ENCODE measurements at regions not wholly inside any gene's neighbourhood (a gene's known extent, or its start where the extent isn't known, plus 50 kb on each side); places are given as distances from the start of the nearest gene placed in this dataset.

DNA sequence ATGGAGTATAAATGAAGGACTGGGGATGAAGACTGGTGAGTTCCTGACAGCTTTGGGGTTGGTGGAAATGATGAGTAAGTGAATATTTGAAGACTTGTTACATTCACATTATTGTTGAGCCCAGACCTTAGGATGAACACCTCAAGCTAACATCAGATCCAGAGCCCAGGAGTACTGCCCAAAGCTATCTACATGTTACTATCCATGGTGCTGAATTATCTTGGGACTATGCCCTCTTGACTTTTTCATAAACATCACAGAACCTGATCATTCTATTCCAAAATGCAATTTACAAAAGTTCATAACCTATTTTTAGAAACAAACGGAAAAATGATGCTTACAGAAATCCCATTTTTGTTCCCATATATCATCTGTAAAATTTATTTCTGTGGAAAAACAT lies 613.3 kb downstream of the TUSC7 start:
- no peak for DNase-seq

DNA sequence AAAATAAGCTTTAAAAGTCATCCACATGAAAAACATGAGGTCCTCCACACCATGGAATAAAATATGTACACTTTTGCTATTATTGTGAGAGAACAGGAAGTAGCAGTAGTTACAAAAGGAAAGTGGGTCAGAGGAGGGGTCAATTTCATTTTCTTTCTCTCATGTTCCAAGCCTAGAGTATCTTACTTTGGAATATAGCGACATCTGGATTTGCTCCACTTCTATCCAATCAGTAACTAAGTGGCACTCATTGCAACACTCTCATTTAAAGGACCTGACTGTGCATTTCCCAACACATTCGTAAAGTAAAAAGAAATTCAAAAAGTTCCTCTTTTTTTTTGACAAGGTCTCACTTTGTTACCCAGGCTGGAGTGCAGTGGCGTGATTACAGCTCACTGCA lies 637.3 kb downstream of the TUSC7 start:
- DNase-seq = no peak

DNA sequence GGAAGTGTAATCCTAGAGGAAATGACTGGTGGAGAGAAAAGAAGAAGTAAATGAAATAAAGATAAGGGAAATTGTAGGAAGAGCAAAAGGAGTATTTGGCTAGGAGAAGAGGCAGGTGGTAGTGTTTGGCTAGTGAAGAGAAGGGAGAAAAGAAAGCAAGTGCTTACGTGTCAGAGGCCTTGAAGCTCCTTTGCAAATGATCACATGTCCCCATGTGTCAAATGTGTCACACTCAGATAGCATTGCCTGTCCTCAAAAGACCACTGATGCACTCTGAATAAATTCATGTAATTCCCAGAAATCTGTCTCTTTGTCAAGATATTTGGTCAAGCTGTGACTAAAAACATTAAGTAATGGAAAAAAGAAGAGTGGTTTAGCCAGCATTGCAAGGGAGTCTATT lies 639.3 kb downstream of the TUSC7 start:
- DNase-seq = no peak

DNA sequence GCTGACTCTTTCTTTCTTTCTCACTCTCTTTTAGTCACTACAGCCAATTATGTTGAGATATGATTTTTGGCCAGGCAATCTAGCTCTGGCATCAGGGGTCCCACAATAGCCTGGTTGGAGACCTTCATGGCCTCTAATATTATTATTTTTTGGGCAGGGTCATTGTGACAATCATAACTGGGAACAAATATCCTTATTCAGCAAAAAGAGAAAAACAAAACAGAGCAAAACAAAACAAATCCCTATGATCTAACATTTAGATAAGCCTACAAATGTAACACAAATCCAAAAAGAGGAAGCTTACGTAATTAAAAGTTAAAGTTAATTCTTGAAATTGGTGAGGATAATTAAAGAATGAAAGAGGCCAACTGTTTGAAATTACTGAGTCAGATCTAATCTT lies 640.0 kb downstream of the TUSC7 start:
- DNase-seq = no peak

DNA sequence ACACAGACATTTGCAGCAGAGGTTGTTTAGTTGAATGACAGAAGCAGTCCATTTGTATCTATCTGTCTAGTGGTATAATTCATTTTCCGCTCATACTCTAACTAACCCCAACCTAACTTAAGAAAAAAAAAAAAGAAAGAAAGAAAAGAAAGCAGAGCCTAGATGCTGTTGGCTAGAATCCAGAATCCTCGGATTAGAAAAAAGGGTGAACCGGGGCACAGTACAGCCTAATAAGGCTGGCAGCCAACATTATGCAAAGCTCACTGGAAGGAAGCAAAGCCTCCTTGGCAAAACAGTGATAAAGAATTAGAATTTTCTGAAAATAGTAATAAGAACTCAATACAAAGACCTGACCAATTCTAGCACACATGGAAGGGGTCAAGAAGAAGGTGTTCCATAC lies 640.8 kb downstream of the TUSC7 start:
- no peak for DNase-seq

DNA sequence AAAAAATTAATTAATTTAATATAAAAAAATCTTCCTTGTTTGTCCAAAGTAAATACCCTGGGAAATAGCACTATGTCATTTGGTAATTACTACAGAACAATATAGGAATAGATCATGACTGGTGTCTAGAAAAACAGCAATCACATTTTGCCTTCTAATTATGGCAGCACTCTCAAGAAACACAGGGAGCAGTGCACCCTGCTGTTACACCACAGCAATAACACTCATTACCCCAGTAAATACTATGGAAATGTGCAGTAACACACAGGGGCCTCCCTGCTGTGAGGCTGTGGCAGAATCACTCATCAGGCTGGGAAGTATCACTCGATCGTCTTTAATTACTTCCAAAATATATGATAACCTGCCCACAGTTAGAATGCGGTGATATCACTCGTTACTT lies 646.0 kb downstream of the TUSC7 start:
- DNase-seq = no peak

DNA sequence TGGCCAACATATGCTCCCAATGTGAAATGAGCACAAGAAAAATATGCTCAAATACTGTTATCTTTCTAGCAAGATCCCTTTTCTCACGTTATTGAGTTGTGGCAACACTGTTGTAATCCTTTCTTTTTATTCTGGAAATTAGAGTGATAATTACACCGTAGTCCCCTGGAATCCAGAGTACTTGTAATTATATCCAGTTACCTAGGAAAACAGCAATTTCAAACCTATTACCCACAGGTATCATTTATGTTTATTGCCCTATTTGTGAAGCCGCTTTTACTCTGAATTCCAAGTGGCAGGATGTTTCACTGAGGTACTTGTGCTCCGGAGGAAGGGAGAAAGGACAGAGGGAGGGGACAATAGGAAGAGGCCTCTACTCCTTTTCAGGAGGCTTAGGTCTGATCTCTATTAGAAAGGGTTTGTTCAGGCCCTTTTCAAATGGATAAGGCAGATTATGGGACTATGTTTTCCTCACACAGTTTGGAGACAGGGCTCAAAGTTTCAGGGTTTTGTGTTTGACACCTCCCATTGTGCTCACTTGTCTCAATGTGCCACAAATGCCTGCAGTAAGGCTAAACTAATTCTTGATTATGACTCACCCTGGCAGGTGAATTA lies 646.6 kb downstream of the TUSC7 start:
- no peak for DNase-seq

DNA sequence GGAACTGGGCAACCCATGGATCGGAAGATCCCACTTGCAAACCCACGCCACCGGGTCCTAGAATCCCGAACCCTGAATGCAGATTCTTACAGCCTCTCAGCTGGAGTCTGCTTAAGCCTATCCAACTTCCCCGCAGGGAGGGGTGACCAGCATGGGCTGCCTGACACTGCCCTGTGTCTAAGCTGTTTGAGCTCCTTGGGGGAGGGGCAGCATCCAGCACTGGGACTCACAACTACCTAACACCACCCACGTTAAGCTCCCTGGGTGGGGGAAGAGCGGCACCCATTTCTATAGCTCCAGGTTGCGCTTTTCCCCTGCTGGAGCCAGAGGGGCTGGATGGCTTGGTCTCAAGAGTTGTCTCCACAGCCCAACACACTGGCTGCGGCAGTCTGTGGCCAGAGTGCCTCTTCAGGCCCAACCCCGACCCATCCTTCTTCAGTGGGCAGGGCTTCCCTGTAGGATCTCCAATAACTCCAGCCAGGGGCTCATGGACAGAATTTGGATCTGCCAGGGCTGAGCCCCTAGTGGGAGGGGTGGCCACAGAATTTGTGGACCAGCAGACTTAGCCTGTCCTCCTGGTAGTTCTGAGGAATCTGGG lies 649.2 kb downstream of the TUSC7 start:
- DNase-seq = no peak

DNA sequence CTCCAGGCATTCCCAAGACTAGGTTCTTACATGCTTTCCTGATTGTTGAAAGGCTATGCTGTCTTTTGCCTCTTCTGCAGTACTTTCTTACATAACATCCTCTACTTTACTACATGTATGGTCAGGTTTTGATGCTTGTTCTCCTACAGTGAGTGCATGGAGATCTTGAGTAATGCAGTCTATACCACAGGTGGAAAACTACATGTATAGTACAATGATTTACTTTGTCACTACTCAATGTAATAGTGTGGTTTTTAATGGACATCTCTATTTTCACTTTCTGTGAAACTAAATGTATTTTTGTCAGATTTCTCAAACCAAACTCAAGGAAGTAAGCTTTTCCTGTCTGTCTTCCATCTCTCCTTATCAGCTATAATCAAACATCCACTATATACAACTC lies 657.0 kb downstream of the TUSC7 start:
- DNase-seq = no peak

DNA sequence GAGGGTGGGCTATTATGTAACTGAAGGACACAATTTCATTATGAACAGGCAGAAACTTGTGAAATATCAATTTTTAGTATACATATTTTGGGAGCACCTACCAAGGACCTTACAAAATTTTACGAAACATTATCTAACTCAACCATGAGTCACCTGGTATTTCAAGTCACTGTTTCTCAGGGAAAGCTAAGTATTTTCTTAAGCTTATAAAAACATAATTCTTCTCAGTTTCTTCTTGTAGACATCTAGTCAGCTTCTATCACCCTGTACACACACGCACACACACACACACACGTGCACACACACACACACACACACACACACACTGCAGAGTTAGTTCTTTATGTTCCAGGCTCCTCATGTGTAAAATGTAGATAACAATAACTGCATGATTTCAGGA lies 658.3 kb downstream of the TUSC7 start:
- no peak for DNase-seq

DNA sequence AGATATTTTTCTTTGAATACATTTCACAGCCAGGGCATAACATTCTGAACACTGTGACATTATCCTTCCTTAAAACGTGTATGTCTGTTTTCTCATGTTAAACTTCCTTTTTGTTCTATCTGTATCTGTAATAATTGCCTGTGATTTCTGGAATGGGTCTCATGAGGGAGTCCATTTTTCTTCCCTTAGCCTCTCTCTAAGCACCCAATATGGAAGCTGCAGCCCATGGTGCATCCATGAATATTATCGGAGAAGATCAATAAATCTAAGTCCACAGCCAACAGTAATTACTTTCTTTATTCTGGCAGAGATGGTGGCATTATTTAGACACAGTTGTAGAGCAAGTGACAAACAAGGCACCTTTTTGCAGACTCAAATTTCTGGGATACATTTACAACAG lies 671.1 kb downstream of the TUSC7 start:
- no peak for DNase-seq

DNA sequence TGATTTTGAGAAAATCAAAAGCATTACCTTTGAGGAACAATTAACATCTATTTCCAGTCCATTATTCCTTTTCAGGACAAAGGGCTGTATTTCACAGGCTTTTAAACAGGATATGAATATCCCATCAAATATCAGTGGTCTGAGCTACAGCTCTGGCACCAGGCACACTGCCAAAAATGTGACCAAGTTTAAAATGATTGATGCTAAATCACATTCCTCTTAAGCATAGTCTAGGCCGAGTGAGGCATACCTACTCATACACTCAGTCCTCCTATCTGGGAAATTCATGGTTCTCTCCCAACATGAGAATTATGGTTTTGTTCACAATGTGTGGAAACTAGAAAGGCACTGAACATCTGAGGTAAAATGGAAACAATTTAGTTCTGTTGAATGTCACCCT lies 683.5 kb downstream of the TUSC7 start:
- no peak for DNase-seq

DNA sequence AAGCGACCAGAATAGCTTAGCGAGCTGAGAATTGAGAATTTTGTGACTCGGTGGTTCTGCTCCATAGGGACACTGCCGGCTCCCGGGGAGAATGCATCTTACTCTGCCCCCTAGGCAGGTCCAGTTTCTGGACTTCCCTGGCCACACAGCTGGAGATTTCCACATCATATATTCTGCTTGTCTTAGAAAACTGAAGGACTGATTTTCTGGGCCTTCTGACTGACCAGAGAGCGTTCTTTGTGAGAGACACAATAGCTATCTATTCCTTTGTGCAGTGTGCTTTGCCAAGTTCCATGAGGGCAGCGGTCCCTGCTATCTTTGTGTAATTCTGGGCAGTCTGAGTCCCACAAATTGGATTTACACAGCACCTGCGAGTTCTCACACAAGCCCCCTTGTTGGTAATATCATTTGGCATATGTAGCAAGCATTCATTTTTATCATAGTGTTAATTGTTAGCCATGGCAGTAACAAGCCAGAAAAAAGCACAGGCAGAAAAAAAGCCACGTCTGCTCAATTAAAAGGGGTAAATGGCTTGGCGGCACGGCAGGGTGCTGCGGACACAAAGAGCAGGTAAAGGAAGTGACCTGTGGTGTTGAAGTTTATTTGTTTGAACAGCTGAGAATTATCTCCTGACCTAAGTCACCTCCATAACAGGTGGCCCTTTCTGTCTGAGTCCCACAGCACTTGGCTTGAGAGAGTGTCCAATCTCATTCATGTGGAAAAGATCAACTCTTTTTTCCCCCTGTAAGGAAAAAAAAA lies 688.7 kb downstream of the TUSC7 start:
- DNase-seq = no peak

DNA sequence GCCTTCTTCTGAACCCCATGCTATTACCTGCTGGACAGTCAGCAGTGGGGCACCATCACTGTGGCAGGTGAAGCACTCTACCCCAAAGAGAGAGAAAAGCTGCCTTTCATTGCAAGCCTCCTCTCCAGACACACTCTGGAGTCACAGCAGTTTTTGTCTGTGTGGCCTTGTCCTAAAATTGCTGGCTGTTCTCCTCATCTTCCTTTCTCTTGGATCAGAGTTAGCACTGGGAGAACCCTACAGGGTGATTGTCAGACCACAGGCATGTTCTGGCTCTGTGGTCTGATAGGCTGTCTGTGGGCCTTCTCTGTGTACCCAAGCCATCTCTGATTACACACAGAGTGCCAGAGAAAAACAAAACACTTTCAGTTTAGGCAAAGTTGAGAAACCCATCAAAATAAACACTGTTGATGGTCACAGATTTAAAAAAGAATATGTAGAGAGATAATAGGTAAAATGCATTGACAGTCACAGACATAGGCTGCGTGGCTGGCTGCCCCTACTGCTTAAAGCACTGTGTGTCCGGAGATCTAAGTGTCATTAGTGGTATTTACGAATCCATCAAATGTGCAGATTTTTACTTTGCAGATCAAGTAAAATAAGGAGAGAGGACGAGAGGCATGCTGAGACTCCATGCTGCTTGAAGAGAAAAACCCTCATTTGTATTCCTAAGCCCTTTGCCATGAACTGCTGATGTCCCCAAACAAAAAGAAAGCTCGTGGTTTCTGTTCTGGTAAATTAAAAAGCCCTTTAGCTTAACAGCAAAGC lies 689.9 kb downstream of the TUSC7 start:
- DNase-seq = no peak

DNA sequence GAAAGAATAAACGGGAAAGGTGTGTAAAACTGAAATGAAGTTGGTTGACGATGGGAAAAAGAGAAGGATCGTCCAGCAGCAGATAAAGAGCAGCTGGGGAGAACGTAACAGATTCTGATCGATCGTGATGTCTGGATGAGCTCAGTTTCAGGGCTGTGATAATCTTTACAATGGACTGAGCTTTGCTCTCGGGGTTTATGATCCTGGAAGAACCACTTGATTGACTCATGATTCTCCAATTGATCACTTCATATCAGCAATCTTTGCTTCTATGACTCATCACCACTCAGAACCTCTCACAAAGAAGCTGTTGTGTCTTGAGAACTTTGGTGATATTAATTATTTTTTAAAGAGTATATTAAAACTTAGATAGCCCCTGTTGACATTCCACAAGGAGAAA lies 690.7 kb downstream of the TUSC7 start:
- no peak for DNase-seq

DNA sequence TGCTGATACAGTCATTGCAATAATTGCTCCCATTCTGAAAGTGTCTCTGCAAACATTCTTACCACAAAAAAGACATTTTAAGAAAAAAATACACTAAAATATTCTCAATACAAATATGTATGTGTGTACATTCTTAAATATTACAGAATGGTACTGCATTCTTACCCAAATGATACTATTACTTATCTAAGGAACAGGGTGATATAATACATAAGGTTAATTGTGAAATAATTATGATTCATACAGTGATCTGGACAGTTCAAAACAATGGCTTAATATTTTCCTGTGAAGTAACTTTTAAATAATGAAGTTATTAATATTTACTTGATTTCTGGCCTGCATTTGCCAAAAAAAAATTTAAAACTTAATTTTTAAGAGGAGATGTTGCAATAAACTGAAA lies 694.6 kb downstream of the TUSC7 start:
- DNase-seq = no peak

DNA sequence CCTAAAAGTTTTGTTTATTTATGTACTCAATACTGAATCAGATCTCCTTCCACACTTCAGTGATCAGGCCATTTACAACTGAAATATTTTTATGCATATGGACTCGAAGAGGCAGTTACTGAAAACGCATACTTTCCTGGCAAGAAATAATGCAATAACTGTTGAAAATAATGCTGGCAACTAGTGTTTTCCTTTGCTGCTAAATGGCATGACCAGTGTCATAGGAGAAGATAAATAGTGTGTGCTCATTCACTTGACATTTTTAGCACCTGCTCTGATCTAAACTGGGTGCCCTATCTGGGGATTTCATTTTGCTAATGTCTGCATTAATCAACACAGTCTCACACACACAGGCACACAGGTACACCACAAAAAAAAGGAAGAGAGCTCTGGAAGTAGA lies 695.2 kb downstream of the TUSC7 start:
- DNase-seq = no peak

DNA sequence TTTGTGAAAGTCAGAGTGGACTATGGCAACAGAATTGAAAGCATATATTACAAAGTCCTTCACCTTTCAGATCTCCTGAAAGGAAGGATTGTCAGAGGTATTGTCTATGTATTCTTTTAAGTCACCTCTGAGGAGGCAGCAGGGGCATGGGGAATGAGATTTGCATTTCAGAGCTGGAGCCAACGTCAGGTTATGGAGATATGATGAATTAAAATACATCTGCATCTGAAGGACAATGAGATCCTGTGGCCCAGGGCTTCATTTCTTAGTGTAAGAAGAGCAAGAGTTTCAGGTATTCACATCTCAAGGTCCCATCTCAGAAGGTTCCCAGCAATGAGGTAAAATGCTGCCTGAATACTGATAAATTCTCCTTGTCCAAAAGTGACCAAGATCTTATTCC lies 695.8 kb downstream of the TUSC7 start:
- DNase-seq = no peak

DNA sequence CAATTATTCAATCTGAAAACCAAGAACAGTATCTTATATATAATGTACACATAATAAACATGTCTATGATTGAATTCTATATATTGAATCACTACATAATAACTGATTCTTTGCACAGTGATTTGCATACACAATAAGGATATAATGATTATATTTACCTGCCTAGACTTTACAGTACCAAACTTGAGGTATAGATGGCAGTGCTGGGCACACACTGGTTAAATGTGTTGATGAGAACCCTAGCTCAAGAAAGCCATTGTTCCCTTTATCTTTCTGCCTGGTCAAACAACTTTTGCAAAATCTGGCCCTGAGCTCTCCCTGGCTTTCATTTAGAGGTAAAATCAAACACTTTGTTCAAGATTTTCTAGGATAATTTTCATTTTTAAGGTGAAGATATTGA lies 697.7 kb downstream of the TUSC7 start:
- peak; percentile 7 for DNase-seq

DNA sequence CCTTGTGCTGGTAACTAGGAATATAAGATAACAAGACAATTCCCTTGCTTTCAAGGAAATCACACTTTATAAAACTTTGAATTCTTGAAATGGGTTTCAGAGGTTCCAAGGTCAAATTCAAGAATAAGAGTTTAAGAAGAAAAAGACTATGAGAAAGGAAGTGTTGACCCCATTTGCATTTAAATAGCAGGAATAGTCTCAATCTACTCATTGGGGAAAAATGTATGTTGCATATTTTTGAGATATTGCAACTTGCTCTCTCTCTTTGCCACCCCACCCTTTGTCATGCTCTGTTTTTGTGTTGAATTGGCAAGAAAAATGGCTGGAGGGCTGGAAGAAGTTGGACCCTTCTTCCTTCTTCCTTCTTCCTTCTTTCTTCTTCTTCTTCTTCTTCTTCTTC lies 699.2 kb downstream of the TUSC7 start:
- no peak for DNase-seq

DNA sequence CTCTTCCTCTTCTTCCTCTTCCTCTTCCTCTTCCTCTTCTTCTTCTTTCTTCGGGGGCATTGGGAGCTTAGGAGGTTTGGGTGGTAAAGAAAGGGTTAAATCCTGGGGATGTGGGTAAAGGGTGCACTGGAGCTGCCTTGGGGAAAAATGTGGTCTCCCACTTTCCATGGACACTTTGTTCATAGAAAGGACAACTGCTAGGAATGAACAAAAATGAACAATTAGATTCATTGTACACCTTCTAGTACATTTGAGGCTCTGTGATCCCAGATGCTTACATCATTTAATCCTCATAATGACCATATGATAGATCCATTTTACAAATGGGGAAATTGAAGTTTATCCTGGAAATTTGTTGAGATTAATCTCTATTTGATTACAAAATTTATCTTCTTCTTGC lies 699.7 kb downstream of the TUSC7 start:
- DNase-seq = no peak

DNA sequence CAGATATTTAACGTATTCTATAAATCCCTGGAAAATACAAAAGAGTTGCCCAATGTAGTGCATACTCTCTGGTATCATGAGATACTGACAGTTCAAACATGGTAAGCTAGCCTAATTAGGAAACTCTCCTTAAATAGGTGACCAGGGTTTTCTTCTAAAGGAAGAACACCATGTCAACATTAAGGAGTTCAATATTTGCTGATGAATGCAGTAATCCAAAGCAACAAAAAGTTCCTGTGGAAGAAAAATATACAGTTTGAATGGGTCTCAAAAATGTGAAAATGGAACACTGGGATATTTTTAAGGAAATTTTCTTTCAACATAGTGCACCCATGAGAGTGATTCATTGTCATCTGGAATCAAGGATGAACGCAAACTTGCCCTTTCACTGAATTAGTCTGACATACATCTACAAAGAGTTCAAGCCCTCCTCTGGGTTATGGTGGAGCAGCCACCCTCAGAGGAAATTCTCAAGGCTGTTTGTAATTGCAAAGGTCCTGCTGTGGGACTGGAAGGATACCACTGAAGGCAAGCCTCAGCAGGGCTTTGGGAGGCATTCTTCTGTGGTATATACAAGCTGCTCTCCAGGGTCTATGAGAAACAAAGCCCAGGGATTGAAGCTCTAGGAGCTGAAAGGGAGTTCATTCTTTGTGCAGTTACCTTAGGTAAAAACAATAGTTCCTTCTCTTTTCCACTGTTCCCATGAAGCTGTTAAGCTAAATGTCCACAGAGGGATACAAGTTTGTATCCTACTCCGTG lies 700.3 kb downstream of the TUSC7 start:
- no peak for DNase-seq

DNA sequence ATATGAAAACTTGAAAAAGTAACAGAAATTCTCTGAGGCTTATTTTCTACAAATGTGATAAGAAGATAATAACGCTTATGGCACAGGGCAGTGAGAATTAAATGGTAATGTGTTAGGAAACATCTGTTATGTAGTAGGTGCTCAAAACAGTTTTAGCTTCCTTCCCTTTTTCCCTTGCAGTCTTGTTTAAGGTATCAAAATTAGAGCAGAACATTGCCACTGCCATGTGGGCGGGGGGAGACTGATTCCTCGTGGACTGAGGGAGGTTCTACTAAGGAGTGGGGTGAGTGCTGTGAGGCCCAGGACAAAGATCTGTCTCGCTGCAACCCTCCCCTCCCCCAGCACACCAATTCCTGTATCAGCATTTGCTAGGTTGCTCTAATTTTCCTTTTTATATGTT lies 702.4 kb downstream of the TUSC7 start:
- peak; percentile 78 for DNase-seq
